H9 (cell line): ENCODE measurements at regions not wholly inside any gene's neighbourhood (a gene's known extent, or its start where the extent isn't known, plus 50 kb on each side); places are given as distances from the start of the nearest gene placed in this dataset.

Experiments used
- DNase-seq: peaks from one replicate; pipeline ENCODE4 v3.0.0-alpha.2; 2017
- H2AFZ ChIP-seq: one replicate; pipeline ENCODE4 v1.6.1; 2013; ENCODE audit warnings: mild to moderate bottlenecking, low read length, control low read depth, moderate library complexity
- H2AK5ac ChIP-seq: 2 replicates; pipeline ENCODE4 v1.6.1; 2013; ENCODE audit warnings: low read length, control low read depth, mixed read lengths; ENCODE audit not compliant: insufficient read length
- H2BK120ac ChIP-seq: one replicate; pipeline ENCODE4 v1.6.1; 2013; ENCODE audit warnings: low read depth, mild to moderate bottlenecking, low read length, control low read depth, inconsistent platforms; ENCODE audit not compliant: poor library complexity, severe bottlenecking
- H2BK12ac ChIP-seq: 2 replicates; pipeline ENCODE4 v1.6.1; 2013; ENCODE audit warnings: low read length, control low read depth, mixed read lengths, low read depth; ENCODE audit not compliant: insufficient read length
- H2BK15ac ChIP-seq: 2 replicates; pipeline ENCODE4 v1.6.1; 2013; ENCODE audit warnings: low read depth, low read length, control low read depth
- H2BK20ac ChIP-seq: one replicate; pipeline ENCODE4 v1.6.1; 2013; ENCODE audit warnings: low read depth, mild to moderate bottlenecking, low read length, control low read depth, inconsistent platforms; ENCODE audit not compliant: poor library complexity, severe bottlenecking
- H2BK5ac ChIP-seq: 2 replicates; pipeline ENCODE4 v1.6.1; 2013; ENCODE audit warnings: low read length, control low read depth, mixed read lengths; ENCODE audit not compliant: insufficient read length
- H3K14ac ChIP-seq: 2 replicates; pipeline ENCODE4 v1.6.1; 2013; ENCODE audit warnings: low read length, control low read depth; ENCODE audit not compliant: insufficient read depth
- H3K18ac ChIP-seq: 2 replicates; pipeline ENCODE4 v1.6.1; 2013; ENCODE audit warnings: low read depth, mild to moderate bottlenecking, mixed read lengths, low read length, control low read depth; ENCODE audit not compliant: insufficient read length
- H3K23ac ChIP-seq: 2 replicates; pipeline ENCODE4 v1.6.1; 2013; ENCODE audit warnings: low read length, control low read depth, mixed read lengths, low read depth; ENCODE audit not compliant: insufficient read length
- H3K23me2 ChIP-seq: 2 replicates; pipeline ENCODE4 v1.6.1; 2013; ENCODE audit warnings: low read depth, mild to moderate bottlenecking, mixed read lengths, low read length, control low read depth; ENCODE audit not compliant: insufficient read length, poor library complexity, severe bottlenecking
- H3K27ac ChIP-seq: 2 replicates; pipeline ENCODE4 v1.5.1; 2013; ENCODE audit warnings: low read length, control low read depth, mixed read lengths, low read depth; ENCODE audit not compliant: insufficient read length
- H3K27me3 ChIP-seq: 2 replicates; pipeline ENCODE4 v1.6.1; 2013; ENCODE audit warnings: low read length, control low read depth, inconsistent platforms; ENCODE audit not compliant: insufficient read depth
- H3K4ac ChIP-seq: 2 replicates; pipeline ENCODE4 v1.6.1; 2013; ENCODE audit warnings: low read depth, mild to moderate bottlenecking, control low read depth, inconsistent platforms, low read length, moderate library complexity
- H3K4me1 ChIP-seq: 2 replicates; pipeline ENCODE4 v1.6.1; 2013; ENCODE audit warnings: low read length, control low read depth, inconsistent platforms; ENCODE audit not compliant: insufficient read depth
- H3K4me2 ChIP-seq: 2 replicates; pipeline ENCODE4 v1.6.1; 2013; ENCODE audit warnings: low read length, control low read depth, mixed read lengths; ENCODE audit not compliant: insufficient read length, insufficient read depth
- H3K56ac ChIP-seq: 2 replicates; pipeline ENCODE4 v1.6.1; 2013; ENCODE audit warnings: low read depth, mild to moderate bottlenecking, mixed read lengths, low read length, control low read depth; ENCODE audit not compliant: insufficient read length
- H3K79me1 ChIP-seq: 2 replicates; pipeline ENCODE4 v1.6.1; 2013; ENCODE audit warnings: low read depth, mild to moderate bottlenecking, moderate library complexity, low read length, control low read depth, inconsistent platforms; ENCODE audit not compliant: insufficient read depth, poor library complexity, severe bottlenecking
- H3K79me2 ChIP-seq: 2 replicates; pipeline ENCODE4 v1.6.1; 2013; ENCODE audit warnings: low read length, control low read depth, inconsistent platforms; ENCODE audit not compliant: insufficient read depth
- H3K9ac ChIP-seq: 2 replicates; pipeline ENCODE4 v1.6.1; 2013; ENCODE audit warnings: low read length, control low read depth, mixed read lengths; ENCODE audit not compliant: insufficient read length; ENCODE audit errors: extremely low read depth
- H3K9me3 ChIP-seq: one replicate; pipeline ENCODE4 v1.6.1; 2013; ENCODE audit warnings: low read depth, low read length, inconsistent platforms; ENCODE audit not compliant: control insufficient read depth
- H3T11ph ChIP-seq: one replicate; pipeline ENCODE4 v1.6.1; 2013; ENCODE audit warnings: mild to moderate bottlenecking, low read length, control low read depth, inconsistent platforms
- H4K20me1 ChIP-seq: one replicate; pipeline ENCODE4 v1.6.1; 2013; ENCODE audit not compliant: control insufficient read depth, insufficient read length, insufficient read depth
- H4K5ac ChIP-seq: 2 replicates; pipeline ENCODE4 v1.6.1; 2013; ENCODE audit warnings: low read depth, mild to moderate bottlenecking, mixed read lengths, low read length, control low read depth; ENCODE audit not compliant: insufficient read length
- H4K8ac ChIP-seq: replicated peaks from 2 replicates; pipeline ENCODE4 v1.6.1; 2013; ENCODE audit warnings: low read length, control low read depth, mixed read lengths, low read depth; ENCODE audit not compliant: insufficient read length
- H4K91ac ChIP-seq: 2 replicates; pipeline ENCODE4 v1.6.1; 2013; ENCODE audit warnings: low read depth, mild to moderate bottlenecking, moderate library complexity, mixed read lengths, low read length, control low read depth; ENCODE audit not compliant: insufficient read length
- H3K27ac Mint-ChIP-seq, 3 experiments: 2 replicates in 2 of 3; 3 replicates in 1 of 3; pipeline ENCODE4 v1.8.0; 2020 to 2021; ENCODE audit warnings: mixed read lengths in 3 of 3, mild to moderate bottlenecking in 1 of 3, moderate library complexity in 1 of 3
- H3K27me3 Mint-ChIP-seq: 2 replicates; pipeline ENCODE4 v1.8.0; 2021; ENCODE audit warnings: low read depth, mild to moderate bottlenecking, moderate library complexity, mixed read lengths
- H3K36me3 Mint-ChIP-seq, 3 experiments: 2 replicates in 2 of 3; 3 replicates in 1 of 3; pipeline ENCODE4 v1.8.0; 2020 to 2021; ENCODE audit warnings: low read depth in 3 of 3, mixed read lengths in 3 of 3; ENCODE audit not compliant: insufficient read depth in 1 of 3
- H3K4me1 Mint-ChIP-seq, 2 experiments: 2 replicates each; pipeline ENCODE4 v1.8.0; 2020; ENCODE audit warnings: mixed read lengths in 2 of 2
- H3K4me3 Mint-ChIP-seq, 2 experiments: 2 replicates in 1 of 2; 3 replicates in 1 of 2; pipeline ENCODE4 v1.8.0; 2020 to 2021; ENCODE audit warnings: mild to moderate bottlenecking in 2 of 2, mixed read lengths in 2 of 2, moderate library complexity in 1 of 2
- H3K9me3 Mint-ChIP-seq, 2 experiments: 2 replicates in 1 of 2; 3 replicates in 1 of 2; pipeline ENCODE4 v1.8.0; 2020; ENCODE audit warnings: mild to moderate bottlenecking in 2 of 2, mixed read lengths in 2 of 2, moderate library complexity in 1 of 2
- WGBS: extraction: QIAGEN DNeasy Blood & Tissue Kit; methylation state at CpG from one replicate; pipeline ENCODE4 v1.1.7; 2013; ENCODE audit warnings: missing lambda C conversion rate, low lambda C conversion rate, mixed read lengths; ENCODE audit not compliant: insufficient read length; ENCODE audit errors: extremely low coverage; 5-methylcytosine and 5-hydroxymethylcytosine counted together
- TF ChIP-seq, protein P1 (sequence below): fragments of 200-600 bp; sonication (generic); conservative IDR thresholded peaks from 3 replicates; pipeline ENCODE4 v1.8.0; 2021; ENCODE audit warnings: antibody characterized with exemption, mild to moderate bottlenecking

DNA sequence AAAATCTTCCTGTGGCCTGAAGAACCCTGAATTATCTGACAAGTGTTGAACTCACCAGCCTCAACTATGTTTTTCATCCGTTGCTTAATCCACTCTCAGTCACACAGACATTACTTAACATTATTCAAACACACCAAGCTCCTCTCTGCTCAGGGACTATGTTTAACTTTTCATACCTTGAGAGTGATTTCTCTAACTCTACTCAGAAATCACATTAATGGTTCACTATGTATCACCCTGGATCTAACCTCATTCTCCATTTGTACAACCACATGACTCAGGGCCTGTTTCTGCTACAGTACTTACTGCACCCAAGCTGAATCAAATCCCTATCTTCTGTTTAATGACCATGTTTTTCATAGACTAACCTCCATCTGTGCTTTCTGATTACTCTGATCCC lies 553.7 kb upstream of the PRR20A start:
- H3K27ac ChIP-seq, result no peak overlapping the region

More for the DNA sequence above, 553.7 kb upstream of the PRR20A start:
- no peak overlapping the region for H2AFZ ChIP-seq
- H3K9ac ChIP-seq, result no peak overlapping the region
- H2AK5ac ChIP-seq, result no peak overlapping the region
- H3K4me2 ChIP-seq, result no peak overlapping the region
- no peak overlapping the region for H3K18ac ChIP-seq
- H2BK20ac ChIP-seq, result no peak overlapping the region
- H3K23me2 ChIP-seq, result no peaks in the 10 kb centered on the region
- H3K56ac ChIP-seq, result no peak overlapping the region
- no peak overlapping the region for H3K14ac ChIP-seq
- H3K4ac ChIP-seq, result no peak overlapping the region
- Mint-ChIP-seq H3K27me3 (no peaks in the 10 kb centered on the region), H3K9me3 (peaks cover 0 to 8% of the 10 kb centered on the region in 2 experiments; a peak in 4 of 5 replicates), H3K4me1 (peaks cover 0 to 3% of the 10 kb centered on the region in 2 experiments; a peak in 1 of 4 replicates), H3K4me3 (no peak overlapping the region), H3K27ac (no peak overlapping the region), H3K36me3 (peaks cover 0 to 10% (median 3%) of the 10 kb centered on the region in 3 experiments; a peak in 4 of 7 replicates)
- H3K79me2 ChIP-seq, result no peaks in the 10 kb centered on the region
- H3K4me1 ChIP-seq, result no peaks in the 10 kb centered on the region
- no peak overlapping the region for H2BK12ac ChIP-seq
- no peak overlapping the region for H2BK5ac ChIP-seq
- H3K79me1 ChIP-seq, result no peaks in the 10 kb centered on the region
- TF ChIP-seq, protein P1, sequence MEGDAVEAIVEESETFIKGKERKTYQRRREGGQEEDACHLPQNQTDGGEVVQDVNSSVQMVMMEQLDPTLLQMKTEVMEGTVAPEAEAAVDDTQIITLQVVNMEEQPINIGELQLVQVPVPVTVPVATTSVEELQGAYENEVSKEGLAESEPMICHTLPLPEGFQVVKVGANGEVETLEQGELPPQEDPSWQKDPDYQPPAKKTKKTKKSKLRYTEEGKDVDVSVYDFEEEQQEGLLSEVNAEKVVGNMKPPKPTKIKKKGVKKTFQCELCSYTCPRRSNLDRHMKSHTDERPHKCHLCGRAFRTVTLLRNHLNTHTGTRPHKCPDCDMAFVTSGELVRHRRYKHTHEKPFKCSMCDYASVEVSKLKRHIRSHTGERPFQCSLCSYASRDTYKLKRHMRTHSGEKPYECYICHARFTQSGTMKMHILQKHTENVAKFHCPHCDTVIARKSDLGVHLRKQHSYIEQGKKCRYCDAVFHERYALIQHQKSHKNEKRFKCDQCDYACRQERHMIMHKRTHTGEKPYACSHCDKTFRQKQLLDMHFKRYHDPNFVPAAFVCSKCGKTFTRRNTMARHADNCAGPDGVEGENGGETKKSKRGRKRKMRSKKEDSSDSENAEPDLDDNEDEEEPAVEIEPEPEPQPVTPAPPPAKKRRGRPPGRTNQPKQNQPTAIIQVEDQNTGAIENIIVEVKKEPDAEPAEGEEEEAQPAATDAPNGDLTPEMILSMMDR, result no peak
- no peak overlapping the region for H4K8ac ChIP-seq
- H3T11ph ChIP-seq, result no peak overlapping the region
- H3K27me3 ChIP-seq, result no peaks in the 10 kb centered on the region
- no peak overlapping the region for H3K23ac ChIP-seq
- H4K5ac ChIP-seq, result no peak overlapping the region
- H2BK15ac ChIP-seq, result no peak overlapping the region
- no CpG with 5 or more reads among the region's 1 CpG for WGBS
- no peak overlapping the region for H2BK120ac ChIP-seq
- no peaks in the 10 kb centered on the region for H3K9me3 ChIP-seq
- no peaks in the 10 kb centered on the region for H4K20me1 ChIP-seq
- no peak overlapping the region for H4K91ac ChIP-seq
- no peak for DNase-seq
